ENCODE measurements at regions not wholly inside any gene's neighbourhood (a gene's known extent, or its start where the extent isn't known, plus 50 kb on each side); places are given as distances from the start of the nearest gene placed in this dataset.

DNA sequence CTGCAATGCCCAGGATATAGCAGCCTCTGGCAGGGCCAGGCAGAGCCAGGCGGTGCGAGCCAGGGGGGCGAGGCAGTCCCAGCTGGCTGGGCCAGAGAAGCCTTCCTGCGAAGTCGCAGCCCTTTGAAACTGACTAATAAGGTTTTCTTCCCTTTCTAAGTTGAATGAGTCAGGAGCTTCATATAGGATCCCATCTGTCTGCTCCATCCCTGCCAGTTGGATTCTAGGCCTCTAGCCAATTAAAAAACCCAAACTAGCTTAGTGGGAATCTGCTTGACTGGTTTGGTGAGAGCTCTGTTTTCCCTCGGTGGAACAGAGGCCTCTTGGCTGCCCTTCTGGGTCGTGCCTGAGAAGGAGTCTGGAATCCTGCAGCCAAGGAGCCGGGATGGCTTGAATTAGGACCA, 70.1 kb upstream of the RAPGEF1 start:
- TF ChIP-seq LEF1 (IDR thresholded peaks at IDR 0.05; ENCODE audit: borderline replicate concordance) (no peak), SP1 (IDR thresholded peaks at IDR 0.05) (no peak), FOXA1 (IDR thresholded peaks at IDR 0.05) (no peak), ZNF384 (IDR thresholded peaks at IDR 0.05) (no peak), BHLHE40 (IDR thresholded peaks at IDR 0.05; ENCODE audit: borderline replicate concordance) (no peak), L3MBTL2 (conservative IDR thresholded peaks at IDR 0.05) (no peak), NFRKB (IDR thresholded peaks at IDR 0.05) (no peak), CTBP1 (IDR thresholded peaks at IDR 0.05; ENCODE audit: borderline replicate concordance) (no peak), ARNT (IDR thresholded peaks at IDR 0.05) (no peak), SUZ12 (IDR thresholded peaks at IDR 0.05) (no peak)
- TF ChIP-seq, protein P1, sequence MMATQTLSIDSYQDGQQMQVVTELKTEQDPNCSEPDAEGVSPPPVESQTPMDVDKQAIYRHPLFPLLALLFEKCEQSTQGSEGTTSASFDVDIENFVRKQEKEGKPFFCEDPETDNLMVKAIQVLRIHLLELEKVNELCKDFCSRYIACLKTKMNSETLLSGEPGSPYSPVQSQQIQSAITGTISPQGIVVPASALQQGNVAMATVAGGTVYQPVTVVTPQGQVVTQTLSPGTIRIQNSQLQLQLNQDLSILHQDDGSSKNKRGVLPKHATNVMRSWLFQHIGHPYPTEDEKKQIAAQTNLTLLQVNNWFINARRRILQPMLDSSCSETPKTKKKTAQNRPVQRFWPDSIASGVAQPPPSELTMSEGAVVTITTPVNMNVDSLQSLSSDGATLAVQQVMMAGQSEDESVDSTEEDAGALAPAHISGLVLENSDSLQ (IDR thresholded peaks at IDR 0.05): no peak
